HEK293T (cell line): ENCODE measurements at regions not wholly inside any gene's neighbourhood (a gene's known extent, or its start where the extent isn't known, plus 50 kb on each side); places are given as distances from the start of the nearest gene placed in this dataset.
A peak's percentile ranks its signal among the peaks of the same experiment; 100 is the strongest.

Experiments used
- CTCF ChIA-PET: fragments of 350-600 bp; formaldehyde crosslinking; extraction: SDS; loops from one replicate; lab custom pipeline; 2021; ENCODE audit warnings: antibody characterized with exemption, inconsistent platforms; lab: Yijun Ruan, JAX
- POLR2A ChIA-PET: fragments of 350-600 bp; formaldehyde crosslinking; extraction: SDS; loops from one replicate; lab custom pipeline; 2020; ENCODE audit warnings: antibody characterized with exemption, inconsistent platforms; lab: Yijun Ruan, JAX
- DNase-seq: peaks from one replicate; pipeline ENCODE4 v3.0.0; 2012; ENCODE audit warnings: mixed read lengths; ENCODE audit errors: extremely low spot score
- ARNT ChIP-seq: fragments of 450-650 bp; IDR thresholded peaks from 2 replicates; pipeline ENCODE4 v1.6.1; 2017; ENCODE audit warnings: mild to moderate bottlenecking
- BHLHE40 ChIP-seq: fragments of 450-650 bp; IDR thresholded peaks from 2 replicates; pipeline ENCODE4 v1.6.1; 2016; ENCODE audit warnings: mild to moderate bottlenecking, moderate library complexity, borderline replicate concordance
- CTBP1 ChIP-seq: fragments of 450-650 bp; IDR thresholded peaks from 2 replicates; pipeline ENCODE4 v1.6.1; 2016; ENCODE audit warnings: borderline replicate concordance
- ELF4 ChIP-seq: fragments of 450-650 bp; IDR thresholded peaks from 2 replicates; pipeline ENCODE4 v1.6.1; 2017; ENCODE audit warnings: antibody characterized with exemption
- FOXA1 ChIP-seq: fragments of 450-650 bp; IDR thresholded peaks from 2 replicates; pipeline ENCODE4 v1.6.1; 2016; ENCODE audit warnings: mild to moderate bottlenecking
- FOXK2 ChIP-seq: fragments of 450-650 bp; IDR thresholded peaks from 2 replicates; pipeline ENCODE4 v1.6.1; 2016; ENCODE audit warnings: mild to moderate bottlenecking
- FOXM1 ChIP-seq: fragments of 450-650 bp; IDR thresholded peaks from 2 replicates; pipeline ENCODE4 v1.6.1; 2017; ENCODE audit warnings: mild to moderate bottlenecking, borderline replicate concordance
- HDGF ChIP-seq: fragments of 450-650 bp; IDR thresholded peaks from 2 replicates; pipeline ENCODE4 v1.6.1; 2017; ENCODE audit warnings: antibody characterized with exemption, borderline replicate concordance
- L3MBTL2 ChIP-seq: fragments of 450-650 bp; conservative IDR thresholded peaks from 2 replicates; pipeline ENCODE4 v1.6.1; 2016; ENCODE audit warnings: mild to moderate bottlenecking
- LEF1 ChIP-seq: fragments of 450-650 bp; IDR thresholded peaks from 2 replicates; pipeline ENCODE4 v1.6.1; 2017; ENCODE audit warnings: mild to moderate bottlenecking, borderline replicate concordance
- NFRKB ChIP-seq: fragments of 450-650 bp; IDR thresholded peaks from 2 replicates; pipeline ENCODE4 v1.6.1; 2016; ENCODE audit warnings: mild to moderate bottlenecking, moderate library complexity
- PKNOX1 ChIP-seq: fragments of 450-650 bp; IDR thresholded peaks from 2 replicates; pipeline ENCODE4 v1.6.1; 2016
- SP1 ChIP-seq: fragments of 450-650 bp; IDR thresholded peaks from 2 replicates; pipeline ENCODE4 v1.6.1; 2017
- SUZ12 ChIP-seq: fragments of 450-650 bp; IDR thresholded peaks from 2 replicates; pipeline ENCODE4 v1.6.1; 2016; ENCODE audit warnings: mild to moderate bottlenecking
- TARDBP ChIP-seq: fragments of 450-650 bp; IDR thresholded peaks from 2 replicates; pipeline ENCODE4 v1.6.1; 2016
- ZNF384 ChIP-seq: fragments of 450-650 bp; IDR thresholded peaks from 2 replicates; pipeline ENCODE4 v1.6.1; 2016

DNA sequence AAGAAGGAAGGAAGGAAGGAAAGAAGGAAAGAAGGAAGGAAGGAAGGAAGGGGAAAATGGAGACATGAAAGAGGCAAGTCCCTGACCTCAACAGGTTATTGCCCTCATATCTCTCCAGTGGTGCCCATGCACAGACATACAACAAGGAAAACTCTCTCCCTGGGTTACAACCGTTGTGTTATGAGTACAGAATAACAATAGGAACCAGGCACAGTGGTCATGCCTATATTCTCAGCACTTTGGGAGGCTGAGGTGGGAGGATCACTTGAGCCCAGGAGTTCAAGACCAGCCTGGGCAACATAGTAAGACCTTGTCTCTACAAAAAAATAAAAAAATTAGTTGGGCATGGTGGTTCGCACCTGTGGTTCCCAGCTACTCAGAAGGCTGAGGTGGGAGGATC is 139.4 kb upstream of the HMGA2 start:
- CTCF ChIA-PET: interaction anchor here (1.1 kb wide), 1 partner anchor 101 kb away, joined by 3 read pairs; no protein-coding TSS in a partner anchor
- no peak for DNase-seq
- TF ChIP-seq HDGF: no peak
- TF ChIP-seq SUZ12: no peak
- TF ChIP-seq SP1: no peak
- no peak for TF ChIP-seq NFRKB
- TF ChIP-seq ELF4: no peak
- TF ChIP-seq FOXA1: no peak
- TF ChIP-seq FOXK2: no peak
- TF ChIP-seq TARDBP: no peak
- no peak for TF ChIP-seq LEF1
- TF ChIP-seq BHLHE40: no peak
- TF ChIP-seq ZNF384: no peak
- TF ChIP-seq CTBP1: no peak
- TF ChIP-seq ARNT: no peak
- TF ChIP-seq FOXM1: no peak
- no peak for TF ChIP-seq PKNOX1
- no peak for TF ChIP-seq L3MBTL2
- POLR2A ChIA-PET: no interaction called here

DNA sequence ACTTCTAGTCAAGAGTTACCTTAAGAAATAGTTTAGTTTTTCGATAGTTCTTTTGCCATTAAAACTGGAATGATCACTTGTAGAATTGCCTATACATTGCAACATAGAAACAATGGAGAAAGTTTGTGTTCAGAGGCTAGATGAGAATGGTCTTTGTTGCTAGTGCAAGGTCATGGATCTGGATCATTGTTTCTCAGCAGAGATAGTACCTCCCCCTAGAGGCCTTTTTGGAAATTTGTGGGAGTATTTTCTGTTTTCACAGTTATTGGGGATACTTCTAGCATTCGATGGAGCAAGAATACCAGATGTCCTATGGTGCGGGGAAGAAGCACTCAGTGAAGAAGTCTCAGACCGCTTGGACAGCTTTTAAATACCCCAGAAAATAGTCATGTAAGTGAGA is 138.8 kb upstream of the HMGA2 start:
- DNase-seq: peak; percentile 31
- ChIA-PET POLR2A (no interaction called here), CTCF (no interaction called here)
- TF ChIP-seq L3MBTL2 (no peak), HDGF (no peak), CTBP1 (no peak), NFRKB (no peak), FOXM1 (no peak), FOXK2 (no peak), SP1 (no peak), BHLHE40 (no peak), ZNF384 (no peak), ARNT (no peak), PKNOX1 (no peak), LEF1 (no peak), SUZ12 (no peak)

DNA sequence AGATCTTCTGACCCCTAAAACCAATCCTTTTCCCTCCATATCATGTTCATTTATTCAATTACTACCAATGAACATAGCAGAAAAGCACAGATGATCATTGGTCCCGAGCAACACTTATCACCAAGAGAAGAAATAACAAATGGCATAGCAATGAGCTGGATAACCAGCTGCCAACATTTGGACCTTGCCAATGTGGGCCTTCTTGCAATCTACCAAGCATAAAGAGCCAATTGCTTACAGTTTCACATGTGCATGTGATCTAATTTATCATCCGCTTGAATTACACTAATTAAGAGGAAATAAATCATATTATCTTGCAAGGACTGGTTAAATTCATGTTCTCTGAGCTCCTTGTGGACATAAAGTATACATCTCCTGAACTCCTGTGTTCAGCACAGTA is 134.8 kb upstream of the HMGA2 start:
- DNase-seq: no peak
- ChIA-PET POLR2A (no interaction called here), CTCF (interaction anchor here (1.0 kb wide), 1 partner anchor 12 kb away, joined by 3 read pairs; no protein-coding TSS in a partner anchor)
- no peak for TF ChIP-seq NFRKB
- no peak for TF ChIP-seq BHLHE40
- TF ChIP-seq FOXA1: no peak
- TF ChIP-seq ZNF384: no peak
- TF ChIP-seq PKNOX1: no peak
- TF ChIP-seq ELF4: no peak
- no peak for TF ChIP-seq TARDBP
- no peak for TF ChIP-seq FOXK2
- TF ChIP-seq SP1: no peak
- TF ChIP-seq SUZ12: no peak
- TF ChIP-seq CTBP1: no peak
- no peak for TF ChIP-seq HDGF

- TF ChIP-seq HDGF (no peak), BHLHE40 (no peak), FOXK2 (no peak), FOXA1 (no peak), FOXM1 (no peak), SUZ12 (no peak), TARDBP (no peak), SP1 (no peak), ARNT (no peak)
- ChIA-PET CTCF (no interaction called here), POLR2A (no interaction called here)
- no peak for DNase-seq
Measured at GRCh38 chr12:65690477-65690876, 133.8 kb upstream of the HMGA2 start.

DNA sequence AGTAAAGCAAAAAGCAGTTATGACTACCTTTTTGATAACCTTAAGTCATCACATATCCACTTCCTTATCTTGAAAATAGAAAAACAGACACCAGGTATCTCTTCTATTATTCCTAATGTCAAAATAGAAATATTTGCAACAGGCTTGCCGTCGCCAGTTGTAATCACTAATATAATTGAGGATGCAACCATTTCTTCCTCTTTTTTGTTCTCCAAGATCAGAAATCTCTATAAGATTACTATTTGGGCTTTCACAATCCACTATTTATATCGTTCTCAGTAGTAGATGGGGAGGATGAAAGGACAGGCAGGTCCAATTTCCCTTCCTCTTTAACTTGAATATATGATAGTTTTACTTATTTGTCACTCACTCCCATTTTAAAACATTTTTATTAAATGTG is 130.2 kb upstream of the HMGA2 start:
- no peak for TF ChIP-seq HDGF
- TF ChIP-seq NFRKB: no peak
- TF ChIP-seq FOXM1: no peak
- TF ChIP-seq ARNT: no peak
- no peak for TF ChIP-seq SUZ12
- TF ChIP-seq TARDBP: no peak
- TF ChIP-seq SP1: no peak
- no peak for TF ChIP-seq ZNF384
- no peak for TF ChIP-seq CTBP1
- TF ChIP-seq PKNOX1: no peak
- no peak for TF ChIP-seq BHLHE40
- CTCF ChIA-PET: no interaction called here
- POLR2A ChIA-PET: no interaction called here
- DNase-seq: no peak
